Spinal cord (tissue), 9 donors: ENCODE measurements at regions not wholly inside any gene's neighbourhood (a gene's known extent, or its start where the extent isn't known, plus 50 kb on each side); places are given as distances from the start of the nearest gene placed in this dataset.

Experiments
- DNase-seq, 6 donors: peaks; one replicate each; pipeline versions ENCODE4 v3.0.0 to v3.0.0-alpha.2; 2013 to 2015; ENCODE audit warnings: low spot score in 6 of 6, low read depth in 4 of 6
- H3K27ac ChIP-seq: one replicate; pipeline ENCODE4 v1.5.1; 2013; ENCODE audit warnings: low read depth, low read length, control low read depth
- H3K27me3 ChIP-seq: one replicate; pipeline ENCODE4 v1.6.1; 2013; ENCODE audit warnings: low read length; ENCODE audit not compliant: control insufficient read depth, insufficient read depth
- H3K36me3 ChIP-seq: one replicate; pipeline ENCODE4 v1.6.1; 2013; ENCODE audit warnings: low read length; ENCODE audit not compliant: control insufficient read depth, insufficient read depth
- H3K4me1 ChIP-seq: one replicate; pipeline ENCODE4 v1.6.1; 2013; ENCODE audit warnings: low read length; ENCODE audit not compliant: control insufficient read depth, insufficient read depth
- H3K4me3 ChIP-seq: one replicate; pipeline ENCODE4 v1.5.1; 2013; ENCODE audit warnings: low read depth, low read length, control low read depth
- H3K9me3 ChIP-seq: one replicate; pipeline ENCODE4 v1.6.1; 2013; ENCODE audit warnings: low read length; ENCODE audit not compliant: control insufficient read depth, insufficient read depth
- WGBS: methylation state at CpG from one replicate; pipeline ENCODE4 v1.1.5; 2013; ENCODE audit warnings: missing lambda C conversion rate; ENCODE audit not compliant: insufficient coverage; 5-methylcytosine and 5-hydroxymethylcytosine counted together
- donor health status: healthy.

DNA sequence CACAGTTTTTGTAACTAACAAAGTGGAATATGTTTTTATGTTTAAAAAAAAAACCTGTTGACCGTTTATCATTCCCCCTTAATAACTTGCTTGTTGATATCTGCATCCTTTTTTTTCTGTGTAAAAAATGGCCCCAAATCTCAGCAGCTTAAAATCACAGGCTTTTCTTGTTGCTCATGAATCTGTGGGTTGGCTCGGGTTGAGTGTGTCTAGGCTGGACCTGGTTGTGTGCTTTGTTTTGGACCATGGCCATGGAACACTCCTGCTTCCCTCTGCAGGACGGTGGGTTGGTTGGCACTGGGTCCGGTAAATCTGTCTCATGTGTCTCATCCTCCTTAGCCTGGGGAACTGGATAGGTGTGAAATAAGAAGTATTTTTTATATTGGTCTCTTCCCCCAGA lies 139.0 kb upstream of the LINC00305 start:
- no peaks in the 10 kb centered on the region for H3K4me1 ChIP-seq
- WGBS, result 100% methylated on average over 1 of the region's 4 CpGs
- no peak for DNase-seq
- H3K27me3 ChIP-seq, result no peaks in the 10 kb centered on the region
- H3K9me3 ChIP-seq, result no peaks in the 10 kb centered on the region
- no peak overlapping the region for H3K27ac ChIP-seq
- H3K36me3 ChIP-seq, result no peaks in the 10 kb centered on the region
- no peak overlapping the region for H3K4me3 ChIP-seq

DNA sequence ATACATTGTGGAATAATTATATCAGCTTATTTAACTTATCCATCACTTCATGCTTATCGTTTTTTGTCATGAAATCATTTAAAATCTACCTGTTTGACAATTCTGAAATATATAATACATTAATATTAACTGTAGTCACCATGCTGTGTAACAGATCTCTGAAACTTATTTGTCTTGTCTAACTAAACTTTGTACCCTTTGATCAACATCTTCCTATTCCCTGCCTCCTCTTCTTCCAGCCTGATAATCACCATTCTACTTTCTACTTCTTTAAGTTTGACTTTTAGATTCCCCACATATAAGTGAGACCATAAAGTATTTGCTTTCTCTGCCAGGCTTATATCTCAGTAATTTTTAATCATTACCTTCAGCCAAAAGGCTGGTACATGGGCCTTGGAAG lies 134.2 kb upstream of the LINC00305 start:
- WGBS, result no CpG with 5 or more reads among the region's 1 CpG
- no peaks in the 10 kb centered on the region for H3K36me3 ChIP-seq

DNA sequence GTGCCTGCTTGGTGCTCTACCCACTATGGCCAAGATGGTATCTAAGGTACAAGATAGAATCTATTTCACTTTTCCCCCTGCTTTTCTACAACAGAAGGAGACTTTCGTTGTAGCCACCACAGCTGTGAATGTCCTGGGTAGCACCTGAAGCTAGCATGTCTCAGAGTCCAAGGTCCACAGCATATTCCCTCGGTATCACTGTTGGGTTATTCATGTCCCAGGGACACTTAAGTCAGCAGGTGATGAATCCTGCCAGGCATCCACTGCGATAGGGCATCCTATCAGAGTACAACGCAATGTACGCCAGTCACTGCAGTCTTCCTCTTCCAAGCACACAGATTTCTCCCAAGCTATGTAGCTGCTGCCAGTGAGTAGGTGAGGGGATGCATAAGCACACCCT lies 129.1 kb upstream of the LINC00305 start:
- WGBS, result 90% methylated on average over 2 of the region's 5 CpGs
- Histone ChIP-seq H3K9me3 (peaks cover 5% of the 10 kb centered on the region), H3K4me3 (no peak overlapping the region), H3K36me3 (no peaks in the 10 kb centered on the region), H3K27me3 (no peaks in the 10 kb centered on the region), H3K4me1 (no peaks in the 10 kb centered on the region), H3K27ac (no peak overlapping the region)
- no peak for DNase-seq

More for the DNA sequence above, 134.2 kb upstream of the LINC00305 start:
- Histone ChIP-seq H3K27me3 (no peaks in the 10 kb centered on the region), H3K4me1 (no peaks in the 10 kb centered on the region), H3K9me3 (peaks cover 5% of the 10 kb centered on the region), H3K4me3 (no peak overlapping the region), H3K27ac (no peak overlapping the region)
- DNase-seq, result no peak

DNA sequence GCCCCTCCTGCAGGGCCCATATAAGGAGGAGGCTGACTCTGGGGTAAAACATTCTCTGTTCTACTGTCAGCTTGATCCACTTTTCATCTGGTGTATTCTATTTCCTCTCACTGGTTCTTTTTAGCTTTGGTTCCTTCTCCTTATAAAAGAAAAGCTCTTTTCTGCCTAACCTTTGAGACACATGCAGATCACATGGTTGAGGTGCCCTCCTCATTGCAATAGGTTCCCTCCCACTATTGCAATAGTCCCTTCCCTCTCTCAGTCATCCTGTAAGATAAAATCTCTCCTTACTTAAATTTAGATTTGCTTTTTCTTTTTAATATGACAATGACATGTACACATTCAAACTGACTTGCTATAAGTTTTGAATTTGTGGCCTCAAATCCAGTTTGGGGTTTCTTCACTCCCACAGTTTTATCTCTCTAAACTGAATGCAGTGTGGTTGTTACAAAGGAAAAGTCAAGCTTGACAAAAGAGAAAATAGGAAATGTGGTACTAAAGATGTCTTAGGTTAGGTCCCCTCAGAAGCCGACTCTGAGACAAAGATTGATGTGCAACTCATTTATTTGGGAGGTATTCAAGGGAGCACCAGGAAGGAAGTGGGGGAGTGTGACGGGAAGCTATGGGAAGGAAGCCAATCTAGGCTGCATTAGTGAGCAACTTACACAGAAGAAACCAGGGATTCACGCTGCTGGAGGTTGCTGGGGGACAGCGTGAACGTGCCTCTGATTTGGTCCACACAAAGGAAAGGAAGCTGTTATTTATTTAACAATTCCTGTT lies 127.6 kb upstream of the LINC00305 start:
- Histone ChIP-seq H3K27me3 (no peaks in the 10 kb centered on the region), H3K27ac (no peak overlapping the region), H3K4me1 (peaks cover 4% of the 10 kb centered on the region), H3K36me3 (no peaks in the 10 kb centered on the region), H3K9me3 (peaks cover 2% of the 10 kb centered on the region), H3K4me3 (no peak overlapping the region)
- 20% methylated on average over 3 of the region's 5 CpGs for WGBS
- peak in 1 of 6 donors; percentile 26 for DNase-seq

DNA sequence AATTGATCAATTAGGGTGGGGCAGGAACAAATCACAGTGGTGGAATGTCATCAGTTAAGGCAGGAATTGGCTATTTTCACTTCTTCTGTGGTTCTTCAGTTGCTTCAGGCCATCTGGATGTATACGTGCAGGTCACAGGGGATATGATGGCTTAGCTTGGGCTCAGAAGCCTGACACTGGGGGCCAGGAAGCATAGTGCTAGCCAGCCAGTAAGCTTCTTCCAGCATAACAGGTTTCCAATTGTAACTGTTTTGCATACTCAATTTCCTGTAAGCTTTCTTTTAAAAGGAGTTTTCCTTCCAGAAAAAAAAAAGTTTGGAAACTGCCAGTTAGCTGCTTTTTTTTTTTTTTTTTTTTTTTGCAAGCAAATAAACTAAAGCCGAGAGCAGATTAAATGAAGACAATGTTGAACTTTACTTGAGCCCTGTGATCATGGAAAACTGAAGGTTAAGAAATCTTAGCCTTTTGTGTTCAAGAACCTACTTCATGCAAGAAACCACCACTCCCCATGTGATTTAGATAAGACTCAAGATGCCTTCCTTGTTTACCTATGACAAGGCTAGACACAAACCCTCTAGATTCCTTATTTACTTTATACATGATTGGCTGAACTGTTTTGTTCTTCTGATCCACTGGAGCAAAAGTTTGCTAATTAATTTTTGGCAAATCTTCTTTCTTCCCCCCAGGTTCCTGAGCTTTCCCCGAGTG lies 126.9 kb upstream of the LINC00305 start:
- no peak for DNase-seq
- no peaks in the 10 kb centered on the region for H3K9me3 ChIP-seq
- peaks cover 4% of the 10 kb centered on the region for H3K4me1 ChIP-seq
- WGBS, result no CpG with 5 or more reads among the region's 3 CpGs
- H3K27ac ChIP-seq, result no peak overlapping the region
- no peaks in the 10 kb centered on the region for H3K27me3 ChIP-seq
- H3K36me3 ChIP-seq, result no peaks in the 10 kb centered on the region
- H3K4me3 ChIP-seq, result no peak overlapping the region

DNA sequence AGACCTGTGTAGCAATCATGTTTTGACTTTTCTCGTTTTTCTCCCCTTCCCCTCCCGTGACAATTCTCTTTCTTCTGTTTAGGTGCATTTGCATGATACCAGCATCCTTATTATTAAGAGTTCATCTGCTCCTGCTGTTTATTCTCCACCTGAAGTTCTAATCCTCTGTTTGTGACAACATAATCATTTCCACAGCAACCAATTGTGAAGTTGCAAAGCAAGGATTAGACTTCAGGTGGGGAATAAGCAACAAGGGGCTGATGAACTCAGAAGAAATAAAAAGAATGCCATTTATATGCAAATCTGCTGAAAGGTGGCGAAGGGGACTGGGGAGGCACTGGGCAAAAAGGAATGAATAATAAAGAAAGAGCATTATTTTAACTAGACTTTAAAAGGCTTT lies 124.8 kb upstream of the LINC00305 start:
- no peaks in the 10 kb centered on the region for H3K27me3 ChIP-seq
- H3K27ac ChIP-seq, result no peak overlapping the region
- H3K4me3 ChIP-seq, result no peak overlapping the region
- WGBS, result 50% methylated on average over 3 of the region's 3 CpGs
- H3K4me1 ChIP-seq, result peaks cover 4% of the 10 kb centered on the region
- peak in 1 of 6 donors; percentile 41 for DNase-seq
- no peaks in the 10 kb centered on the region for H3K9me3 ChIP-seq
- no peaks in the 10 kb centered on the region for H3K36me3 ChIP-seq

DNA sequence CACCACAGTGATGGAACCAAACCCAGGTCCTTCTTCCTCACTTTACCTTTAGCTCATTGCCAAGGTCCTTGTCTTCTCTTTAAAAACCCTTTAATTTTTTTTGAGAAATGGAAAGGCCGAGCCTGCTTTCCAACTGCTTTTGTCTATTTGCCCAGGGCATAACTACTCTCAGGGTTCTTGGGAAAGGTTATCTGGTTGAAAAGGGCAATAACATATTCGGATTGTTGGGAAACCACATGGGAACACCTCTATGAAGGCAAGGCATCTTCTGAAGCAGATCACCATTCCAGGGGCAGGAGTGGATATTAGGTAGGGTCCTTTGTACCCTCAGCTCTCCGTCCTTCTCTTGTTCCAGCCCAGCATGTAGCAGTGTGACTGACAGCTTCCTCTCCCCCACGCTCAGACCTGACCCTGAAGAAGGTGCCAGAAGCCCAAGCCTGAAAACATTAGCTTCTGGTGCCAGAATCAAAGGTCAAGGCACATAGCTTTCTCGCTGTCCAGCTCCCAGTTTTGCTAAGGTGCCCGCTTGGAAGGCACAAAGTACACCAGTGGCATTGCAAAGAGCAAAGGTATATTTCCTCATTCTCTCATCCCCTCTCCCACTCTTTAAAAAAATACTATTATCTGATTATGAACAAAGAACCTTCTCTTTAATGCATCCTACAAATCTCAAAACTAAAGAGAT lies 123.2 kb upstream of the LINC00305 start:
- Histone ChIP-seq H3K9me3 (no peaks in the 10 kb centered on the region), H3K27me3 (no peaks in the 10 kb centered on the region), H3K4me1 (peaks cover 4% of the 10 kb centered on the region), H3K27ac (no peak overlapping the region), H3K36me3 (no peaks in the 10 kb centered on the region), H3K4me3 (no peak overlapping the region)
- DNase-seq, result no peak
- WGBS, result 81% methylated on average over 6 of the region's 6 CpGs

DNA sequence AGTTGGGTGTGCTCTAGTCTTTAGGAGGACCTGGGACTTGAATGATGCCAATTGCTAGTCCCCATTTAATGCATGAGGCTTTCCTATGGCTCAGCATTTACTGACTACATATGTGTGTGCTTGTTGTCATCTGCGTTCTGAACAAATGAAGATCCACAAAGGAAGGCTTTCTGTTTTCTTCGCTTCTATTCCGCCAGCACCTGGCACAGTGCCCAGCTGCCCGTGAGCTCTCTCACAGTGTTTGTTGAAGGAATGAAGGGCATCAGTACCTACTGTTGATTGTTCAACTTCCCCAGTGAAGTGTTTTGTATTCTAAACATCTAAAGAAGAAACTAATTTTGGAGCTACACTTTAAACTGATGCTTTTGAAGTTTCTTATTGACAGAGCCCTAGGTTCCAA lies 122.4 kb upstream of the LINC00305 start:
- Histone ChIP-seq H3K4me3 (no peak overlapping the region), H3K36me3 (no peaks in the 10 kb centered on the region), H3K27ac (no peak overlapping the region), H3K4me1 (peaks cover 4% of the 10 kb centered on the region), H3K9me3 (no peaks in the 10 kb centered on the region), H3K27me3 (no peaks in the 10 kb centered on the region)
- DNase-seq, result peak in 2 of 6 donors; percentile 46 to 62
- WGBS, result no CpG with 5 or more reads among the region's 4 CpGs

DNA sequence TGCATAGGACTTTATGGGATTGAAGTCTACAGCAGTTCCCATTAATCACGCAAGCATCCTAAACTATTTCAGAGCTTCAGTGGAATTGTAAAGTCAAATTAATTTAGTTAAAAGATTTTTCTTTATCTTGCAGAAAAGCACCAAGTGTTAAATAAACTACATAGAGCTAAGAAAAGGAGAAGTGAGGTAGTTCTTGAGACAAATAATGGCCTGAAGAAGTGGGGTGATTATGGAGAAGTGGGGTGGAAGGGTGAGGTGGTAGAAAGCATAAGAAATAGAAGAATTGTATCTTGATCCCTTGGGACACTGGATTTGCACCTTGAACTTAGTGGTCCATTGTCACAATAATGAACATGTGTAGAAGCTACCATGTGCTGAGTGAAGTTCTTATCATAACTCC lies 121.7 kb upstream of the LINC00305 start:
- no peak overlapping the region for H3K27ac ChIP-seq
- H3K36me3 ChIP-seq, result no peaks in the 10 kb centered on the region
- no peaks in the 10 kb centered on the region for H3K9me3 ChIP-seq
- H3K4me1 ChIP-seq, result peaks cover 4% of the 10 kb centered on the region
- no peak for DNase-seq
- no CpG with 5 or more reads among the region's 1 CpG for WGBS
- H3K4me3 ChIP-seq, result no peak overlapping the region
- no peaks in the 10 kb centered on the region for H3K27me3 ChIP-seq
